ENCODE measurements at regions not wholly inside any gene's neighbourhood (a gene's known extent, or its start where the extent isn't known, plus 50 kb on each side); places are given as distances from the start of the nearest gene placed in this dataset.

DNA sequence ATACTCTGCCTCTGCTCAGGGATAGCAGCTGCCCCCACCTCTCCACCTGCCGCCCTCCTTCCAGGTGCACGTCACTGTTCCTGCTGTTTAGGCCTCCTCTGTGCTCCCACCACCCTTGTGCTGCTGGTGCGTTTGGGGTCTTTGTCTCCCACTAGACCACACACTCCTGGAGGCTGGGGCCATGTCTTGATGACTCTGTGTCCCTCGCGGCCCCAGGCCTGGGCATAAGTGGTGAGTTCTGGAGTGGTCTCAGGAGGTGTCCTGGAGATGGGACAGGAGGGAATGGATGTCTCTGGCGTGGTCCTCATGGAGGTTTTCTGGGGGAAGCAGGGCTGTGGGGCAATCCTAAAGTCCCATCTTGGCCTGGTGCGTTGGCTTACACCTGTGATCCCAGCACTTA, 132.1 kb downstream of the TFCP2L1 start:
- TF ChIP-seq, protein P1, sequence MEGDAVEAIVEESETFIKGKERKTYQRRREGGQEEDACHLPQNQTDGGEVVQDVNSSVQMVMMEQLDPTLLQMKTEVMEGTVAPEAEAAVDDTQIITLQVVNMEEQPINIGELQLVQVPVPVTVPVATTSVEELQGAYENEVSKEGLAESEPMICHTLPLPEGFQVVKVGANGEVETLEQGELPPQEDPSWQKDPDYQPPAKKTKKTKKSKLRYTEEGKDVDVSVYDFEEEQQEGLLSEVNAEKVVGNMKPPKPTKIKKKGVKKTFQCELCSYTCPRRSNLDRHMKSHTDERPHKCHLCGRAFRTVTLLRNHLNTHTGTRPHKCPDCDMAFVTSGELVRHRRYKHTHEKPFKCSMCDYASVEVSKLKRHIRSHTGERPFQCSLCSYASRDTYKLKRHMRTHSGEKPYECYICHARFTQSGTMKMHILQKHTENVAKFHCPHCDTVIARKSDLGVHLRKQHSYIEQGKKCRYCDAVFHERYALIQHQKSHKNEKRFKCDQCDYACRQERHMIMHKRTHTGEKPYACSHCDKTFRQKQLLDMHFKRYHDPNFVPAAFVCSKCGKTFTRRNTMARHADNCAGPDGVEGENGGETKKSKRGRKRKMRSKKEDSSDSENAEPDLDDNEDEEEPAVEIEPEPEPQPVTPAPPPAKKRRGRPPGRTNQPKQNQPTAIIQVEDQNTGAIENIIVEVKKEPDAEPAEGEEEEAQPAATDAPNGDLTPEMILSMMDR (IDR thresholded peaks at IDR 0.05): no peak
- no peak for TF ChIP-seq POLR2A (IDR thresholded peaks at IDR 0.05)

Measured in ovary (tissue), 3 donors.